ENCODE measurements at regions not wholly inside any gene's neighbourhood (a gene's known extent, or its start where the extent isn't known, plus 50 kb on each side); places are given as distances from the start of the nearest gene placed in this dataset.

DNA sequence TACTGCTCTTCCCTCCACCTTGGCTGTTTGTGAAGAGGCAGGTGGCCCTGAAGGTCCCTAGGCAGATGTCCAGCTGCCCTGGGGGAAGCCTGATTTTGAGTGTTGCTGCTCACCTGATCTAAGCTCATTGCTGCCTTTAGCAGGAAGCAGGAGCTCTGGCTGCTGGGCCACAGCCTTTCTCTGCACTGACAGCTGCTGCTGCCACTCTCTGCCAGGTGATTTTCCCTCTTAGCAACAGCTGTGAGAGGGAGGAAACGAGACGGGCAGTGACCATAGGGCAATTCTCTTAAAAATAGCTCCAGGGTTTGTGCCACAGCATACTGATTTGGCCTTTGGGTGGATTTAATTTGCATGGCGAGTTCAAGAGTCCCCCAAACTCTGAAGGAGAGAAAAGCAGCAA lies 415.8 kb upstream of the SEMA6D start:
- no peak for TF ChIP-seq POLR2A (IDR thresholded peaks at IDR 0.05)
- no peak for TF ChIP-seq CTCF (IDR thresholded peaks at IDR 0.05)

Measured in adrenal gland (tissue), 5 donors.